ENCODE measurements at regions not wholly inside any gene's neighbourhood (a gene's known extent, or its start where the extent isn't known, plus 50 kb on each side); places are given as distances from the start of the nearest gene placed in this dataset.

- 71 to 78% (median 77%) methylated on average over 10 of the region's 10 CpGs for WGBS, 4 donors
- no peak overlapping the region for H3K27ac ChIP-seq
- intact Hi-C loops (cut with DNase I): no loop called here
- DNase-seq: no peak
- H3K36me3 ChIP-seq: no peaks in the 10 kb centered on the region
- peaks cover 0 to 3% (median 0%) of the 10 kb centered on the region in 12 donors for H3K9me3 ChIP-seq
- ATAC-seq: no peak
- TF ChIP-seq POLR2A (IDR thresholded peaks at IDR 0.05) (no peak), CTCF (IDR thresholded peaks at IDR 0.05) (no peak)
- no peak overlapping the region for H3K4me3 ChIP-seq
- no peaks in the 10 kb centered on the region for H3K4me1 ChIP-seq
- no peaks in the 10 kb centered on the region for H3K27me3 ChIP-seq
Measured at GRCh38 chr18:77980275-77980674, 730.6 kb downstream of the GALR1 start.

- Histone ChIP-seq H3K9me3 (peaks cover 0 to 3% (median 0%) of the 10 kb centered on the region in 12 donors), H3K36me3 (no peaks in the 10 kb centered on the region), H3K27ac (no peak overlapping the region), H3K27me3 (no peaks in the 10 kb centered on the region), H3K4me1 (no peaks in the 10 kb centered on the region), H3K4me3 (no peak overlapping the region)
- WGBS, 4 donors: 90 to 98% (median 93%) methylated on average over 2 of the region's 2 CpGs
- TF ChIP-seq CTCF (IDR thresholded peaks at IDR 0.05) (no peak), POLR2A (IDR thresholded peaks at IDR 0.05) (no peak)
- ATAC-seq (no peak), DNase-seq (no peak)
- intact Hi-C loops (cut with DNase I): no loop called here
Measured at GRCh38 chr18:77981874-77982273, 732.2 kb downstream of the GALR1 start.

GRCh38 chr18:77983270-77983669 lies 733.6 kb downstream of the GALR1 start:
- intact Hi-C loops (cut with DNase I): no loop called here
- ATAC-seq (no peak), DNase-seq (no peak)
- no peaks in the 10 kb centered on the region for H3K27me3 ChIP-seq
- H3K9me3 ChIP-seq: peaks cover 0 to 3% (median 0%) of the 10 kb centered on the region in 12 donors
- H3K4me1 ChIP-seq: no peaks in the 10 kb centered on the region
- no peak for TF ChIP-seq CTCF (IDR thresholded peaks at IDR 0.05)
- no peak for TF ChIP-seq POLR2A (IDR thresholded peaks at IDR 0.05)
- 83 to 90% (median 86%) methylated on average over 10 of the region's 10 CpGs for WGBS, 4 donors
- no peak overlapping the region for H3K4me3 ChIP-seq
- no peaks in the 10 kb centered on the region for H3K36me3 ChIP-seq
- no peak overlapping the region for H3K27ac ChIP-seq

- peaks cover 0 to 3% (median 0%) of the 10 kb centered on the region in 12 donors for H3K9me3 ChIP-seq
- no peaks in the 10 kb centered on the region for H3K4me1 ChIP-seq
- H3K4me3 ChIP-seq: no peak overlapping the region
- H3K27me3 ChIP-seq: no peaks in the 10 kb centered on the region
- ATAC-seq (no peak), DNase-seq (no peak)
- WGBS, 4 donors: 79 to 89% (median 82%) methylated on average over 14 of the region's 14 CpGs
- H3K36me3 ChIP-seq: no peaks in the 10 kb centered on the region
- no peak overlapping the region for H3K27ac ChIP-seq
- intact Hi-C loops (cut with DNase I): no loop called here
- TF ChIP-seq POLR2A (IDR thresholded peaks at IDR 0.05): no peak
- TF ChIP-seq CTCF (IDR thresholded peaks at IDR 0.05): no peak
Measured at GRCh38 chr18:77984178-77984577, 734.5 kb downstream of the GALR1 start.

Data from heart left ventricle (tissue), 16 donors.